ENCODE measurements at regions not wholly inside any gene's neighbourhood (a gene's known extent, or its start where the extent isn't known, plus 50 kb on each side); places are given as distances from the start of the nearest gene placed in this dataset.

DNA sequence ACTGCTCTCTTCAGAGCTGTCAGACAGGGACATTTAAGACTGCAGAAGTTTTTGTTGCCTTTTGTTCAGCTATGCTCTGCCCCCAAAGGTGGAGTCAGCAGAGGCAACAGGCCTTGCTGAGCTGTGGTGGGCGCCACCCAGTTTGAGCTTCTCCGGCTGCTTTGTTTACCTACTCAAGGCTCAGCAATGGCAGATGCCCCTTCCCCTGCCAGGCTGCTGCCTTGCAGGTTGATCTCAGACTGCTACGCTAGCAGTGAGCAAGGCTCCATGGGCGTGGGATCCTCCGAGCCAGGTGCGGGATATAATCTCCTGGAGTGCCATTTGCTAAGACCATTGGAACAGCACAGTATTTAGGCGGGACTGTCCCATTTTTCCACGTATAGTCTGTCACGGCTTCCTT is 371.4 kb upstream of the AMOT start:
- Histone ChIP-seq H3K4me3 (ENCODE audit: low read depth, low read length, poor library complexity, severe bottlenecking) (no peak overlapping the region), H3K4me1 (ENCODE audit: insufficient read depth, low read length, poor library complexity, severe bottlenecking) (no peaks in the 10 kb centered on the region), H3K36me3 (ENCODE audit: insufficient read depth, low read length) (no peaks in the 10 kb centered on the region), H3K9me3 (ENCODE audit: low read length) (no peaks in the 10 kb centered on the region), H3K27ac (ENCODE audit: low read depth, low read length, poor library complexity, severe bottlenecking) (no peak overlapping the region), H2AFZ (ENCODE audit: low read length) (no peak overlapping the region), H3K4me2 (ENCODE audit: low read length) (no peak overlapping the region), H3K9me2 (ENCODE audit: insufficient read depth, low read length) (no peaks in the 10 kb centered on the region), H3K79me2 (ENCODE audit: insufficient read depth, low read depth, low read length) (no peaks in the 10 kb centered on the region), H4K20me1 (ENCODE audit: insufficient read depth, low read length) (no peaks in the 10 kb centered on the region)
- ChIA-PET POLR2A (interaction anchor here (0.9 kb wide), 1 partner anchor 12 kb away, joined by 3 read pairs; no protein-coding TSS in a partner anchor), CTCF (ENCODE audit: unreplicated experiment) (no interaction called here)
- intact Hi-C loops (cut with micrococcal nuclease; ENCODE audit: unreplicated experiment): no loop called here
- BruUV-seq (replicated peaks): no TSS peak
- TF ChIP-seq EZH2phosphoT487 (IDR thresholded peaks at IDR 0.05; ENCODE audit: borderline replicate concordance, low read depth, low read length): no peak
- TF ChIP-seq, protein P1, sequence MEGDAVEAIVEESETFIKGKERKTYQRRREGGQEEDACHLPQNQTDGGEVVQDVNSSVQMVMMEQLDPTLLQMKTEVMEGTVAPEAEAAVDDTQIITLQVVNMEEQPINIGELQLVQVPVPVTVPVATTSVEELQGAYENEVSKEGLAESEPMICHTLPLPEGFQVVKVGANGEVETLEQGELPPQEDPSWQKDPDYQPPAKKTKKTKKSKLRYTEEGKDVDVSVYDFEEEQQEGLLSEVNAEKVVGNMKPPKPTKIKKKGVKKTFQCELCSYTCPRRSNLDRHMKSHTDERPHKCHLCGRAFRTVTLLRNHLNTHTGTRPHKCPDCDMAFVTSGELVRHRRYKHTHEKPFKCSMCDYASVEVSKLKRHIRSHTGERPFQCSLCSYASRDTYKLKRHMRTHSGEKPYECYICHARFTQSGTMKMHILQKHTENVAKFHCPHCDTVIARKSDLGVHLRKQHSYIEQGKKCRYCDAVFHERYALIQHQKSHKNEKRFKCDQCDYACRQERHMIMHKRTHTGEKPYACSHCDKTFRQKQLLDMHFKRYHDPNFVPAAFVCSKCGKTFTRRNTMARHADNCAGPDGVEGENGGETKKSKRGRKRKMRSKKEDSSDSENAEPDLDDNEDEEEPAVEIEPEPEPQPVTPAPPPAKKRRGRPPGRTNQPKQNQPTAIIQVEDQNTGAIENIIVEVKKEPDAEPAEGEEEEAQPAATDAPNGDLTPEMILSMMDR (conservative IDR thresholded peaks at IDR 0.05; ENCODE audit: low read length): no peak
- no peak for DNase-seq (ENCODE audit: low spot score)

DNA sequence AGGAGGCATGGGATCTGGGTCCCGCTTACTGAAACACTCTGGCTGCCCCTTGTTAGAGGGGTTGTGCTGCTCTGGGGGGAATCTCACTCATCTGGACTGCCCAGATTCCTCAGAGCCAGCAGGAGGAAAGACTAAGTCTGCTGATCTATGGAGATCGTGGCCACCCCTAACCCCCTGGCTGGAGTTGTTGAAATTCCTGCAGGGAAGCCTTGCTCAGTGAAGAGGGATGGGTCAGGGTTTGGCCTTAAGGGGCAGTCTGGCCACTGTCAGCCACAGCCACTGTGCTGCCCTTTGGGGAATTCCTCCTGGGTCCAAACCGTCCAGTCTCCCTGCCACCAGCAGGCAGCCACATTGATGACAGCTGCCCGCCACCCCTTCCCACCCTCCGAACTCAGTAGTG is 362.0 kb upstream of the AMOT start:
- Histone ChIP-seq H3K79me2 (ENCODE audit: insufficient read depth, low read depth, low read length) (no peaks in the 10 kb centered on the region), H3K4me3 (ENCODE audit: low read depth, low read length, poor library complexity, severe bottlenecking) (no peak overlapping the region), H3K27ac (ENCODE audit: low read depth, low read length, poor library complexity, severe bottlenecking) (no peak overlapping the region), H4K20me1 (ENCODE audit: insufficient read depth, low read length) (no peaks in the 10 kb centered on the region), H3K9me3 (ENCODE audit: low read length) (no peaks in the 10 kb centered on the region), H2AFZ (ENCODE audit: low read length) (no peak overlapping the region), H3K4me1 (ENCODE audit: insufficient read depth, low read length, poor library complexity, severe bottlenecking) (no peaks in the 10 kb centered on the region), H3K4me2 (ENCODE audit: low read length) (no peak overlapping the region), H3K36me3 (ENCODE audit: insufficient read depth, low read length) (no peaks in the 10 kb centered on the region), H3K9me2 (ENCODE audit: insufficient read depth, low read length) (no peaks in the 10 kb centered on the region)
- intact Hi-C loops (cut with micrococcal nuclease; ENCODE audit: unreplicated experiment): no loop called here
- POLR2A ChIA-PET: no interaction called here
- no peak for DNase-seq (ENCODE audit: low spot score)
- no peak for TF ChIP-seq EZH2phosphoT487 (IDR thresholded peaks at IDR 0.05; ENCODE audit: borderline replicate concordance, low read depth, low read length)
- TF ChIP-seq, protein P1 (conservative IDR thresholded peaks at IDR 0.05; ENCODE audit: low read length): no peak
- BruUV-seq (replicated peaks): no TSS peak
- CTCF ChIA-PET (ENCODE audit: unreplicated experiment): no interaction called here

DNA sequence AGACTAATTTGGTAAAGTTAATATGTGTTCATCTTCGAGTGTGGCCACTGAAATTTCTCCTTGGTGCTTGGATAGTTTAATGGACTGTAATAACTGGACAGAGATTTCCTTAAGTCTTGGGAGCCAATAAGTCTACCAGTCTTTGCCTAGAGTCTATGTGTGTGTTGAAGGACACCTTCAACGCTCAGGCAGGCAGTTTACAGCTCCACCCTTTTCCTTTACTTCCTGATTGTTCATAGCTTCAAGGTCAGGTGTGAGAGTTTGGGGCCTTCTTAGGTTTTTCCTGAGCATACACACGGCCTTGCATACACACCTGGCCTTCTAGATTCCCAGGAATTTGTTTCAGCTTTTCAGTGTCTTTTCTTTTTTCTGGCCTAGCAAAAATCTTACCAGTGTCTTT is 355.3 kb upstream of the AMOT start:
- no peak overlapping the region for H3K27ac ChIP-seq (ENCODE audit: low read depth, low read length, poor library complexity, severe bottlenecking)
- H3K79me2 ChIP-seq (ENCODE audit: insufficient read depth, low read depth, low read length): no peaks in the 10 kb centered on the region
- H3K4me2 ChIP-seq (ENCODE audit: low read length): no peak overlapping the region
- POLR2A ChIA-PET: no interaction called here
- CTCF ChIA-PET (ENCODE audit: unreplicated experiment): no interaction called here
- H3K36me3 ChIP-seq (ENCODE audit: insufficient read depth, low read length): no peaks in the 10 kb centered on the region
- TF ChIP-seq EZH2phosphoT487 (IDR thresholded peaks at IDR 0.05; ENCODE audit: borderline replicate concordance, low read depth, low read length): no peak
- TF ChIP-seq, protein P1 (conservative IDR thresholded peaks at IDR 0.05; ENCODE audit: low read length): no peak
- DNase-seq (ENCODE audit: low spot score): no peak
- intact Hi-C loops (cut with micrococcal nuclease; ENCODE audit: unreplicated experiment): no loop called here
- BruUV-seq (replicated peaks): no TSS peak
- no peaks in the 10 kb centered on the region for H4K20me1 ChIP-seq (ENCODE audit: insufficient read depth, low read length)
- H3K4me3 ChIP-seq (ENCODE audit: low read depth, low read length, poor library complexity, severe bottlenecking): no peak overlapping the region
- no peaks in the 10 kb centered on the region for H3K4me1 ChIP-seq (ENCODE audit: insufficient read depth, low read length, poor library complexity, severe bottlenecking)
- H2AFZ ChIP-seq (ENCODE audit: low read length): no peak overlapping the region
- no peaks in the 10 kb centered on the region for H3K9me2 ChIP-seq (ENCODE audit: insufficient read depth, low read length)
- no peaks in the 10 kb centered on the region for H3K9me3 ChIP-seq (ENCODE audit: low read length)

All from OCI-LY7 (cell line).